ENCODE measurements at regions not wholly inside any gene's neighbourhood (a gene's known extent, or its start where the extent isn't known, plus 50 kb on each side); places are given as distances from the start of the nearest gene placed in this dataset.

GRCh38 chr2:181310967-181311366 lies 146.2 kb upstream of the ITGA4 start:
- intact Hi-C loops (cut with DNase I; ENCODE audit: low total_unique reads) = no loop called here
- no peak for DNase-seq
- Histone ChIP-seq H3K9me3 (no peaks in the 10 kb centered on the region), H3K4me3 (no peak overlapping the region), H3K27me3 (no peaks in the 10 kb centered on the region), H3K36me3 (no peaks in the 10 kb centered on the region), H3K27ac (no peak overlapping the region), H3K4me1 (no peaks in the 10 kb centered on the region)
- no peak for TF ChIP-seq CTCF (IDR thresholded peaks at IDR 0.05)

- no peak overlapping the region for H3K4me3 ChIP-seq
- no peaks in the 10 kb centered on the region for H3K4me1 ChIP-seq
- no peaks in the 10 kb centered on the region for H3K36me3 ChIP-seq
- H3K27me3 ChIP-seq = no peaks in the 10 kb centered on the region
- no peak overlapping the region for H3K27ac ChIP-seq
- TF ChIP-seq CTCF (IDR thresholded peaks at IDR 0.05) = no peak
- intact Hi-C loops (cut with DNase I; ENCODE audit: low total_unique reads) = no loop called here
- no peak for DNase-seq
- H3K9me3 ChIP-seq = no peaks in the 10 kb centered on the region
These were observed 145.3 kb upstream of the ITGA4 start for GRCh38 chr2:181311837-181312236.

GRCh38 chr2:181312515-181312927 lies 144.7 kb upstream of the ITGA4 start:
- TF ChIP-seq CTCF (IDR thresholded peaks at IDR 0.05) = no peak
- Histone ChIP-seq H3K36me3 (no peaks in the 10 kb centered on the region), H3K4me1 (no peaks in the 10 kb centered on the region), H3K27me3 (no peaks in the 10 kb centered on the region), H3K27ac (no peak overlapping the region), H3K9me3 (no peaks in the 10 kb centered on the region), H3K4me3 (no peak overlapping the region)
- DNase-seq = no peak
- intact Hi-C loops (cut with DNase I; ENCODE audit: low total_unique reads) = no loop called here

GRCh38 chr2:181313845-181314244 lies 143.3 kb upstream of the ITGA4 start:
- Histone ChIP-seq H3K27me3 (no peaks in the 10 kb centered on the region), H3K4me1 (no peaks in the 10 kb centered on the region), H3K27ac (no peak overlapping the region), H3K36me3 (no peaks in the 10 kb centered on the region), H3K4me3 (no peak overlapping the region), H3K9me3 (no peaks in the 10 kb centered on the region)
- intact Hi-C loops (cut with DNase I; ENCODE audit: low total_unique reads) = no loop called here
- DNase-seq = no peak
- TF ChIP-seq CTCF (IDR thresholded peaks at IDR 0.05) = no peak

GRCh38 chr2:181314551-181314950 lies 142.6 kb upstream of the ITGA4 start:
- no peaks in the 10 kb centered on the region for H3K36me3 ChIP-seq
- no peak for DNase-seq
- H3K4me3 ChIP-seq = no peak overlapping the region
- H3K27me3 ChIP-seq = no peaks in the 10 kb centered on the region
- intact Hi-C loops (cut with DNase I; ENCODE audit: low total_unique reads) = no loop called here
- no peak overlapping the region for H3K27ac ChIP-seq
- no peak for TF ChIP-seq CTCF (IDR thresholded peaks at IDR 0.05)
- H3K9me3 ChIP-seq = no peaks in the 10 kb centered on the region
- H3K4me1 ChIP-seq = no peaks in the 10 kb centered on the region

GRCh38 chr2:181317511-181317910 lies 139.7 kb upstream of the ITGA4 start:
- TF ChIP-seq CTCF (IDR thresholded peaks at IDR 0.05) = no peak
- H3K27me3 ChIP-seq = no peaks in the 10 kb centered on the region
- no peak overlapping the region for H3K4me3 ChIP-seq
- H3K27ac ChIP-seq = no peak overlapping the region
- no peaks in the 10 kb centered on the region for H3K9me3 ChIP-seq
- DNase-seq = no peak
- H3K4me1 ChIP-seq = no peaks in the 10 kb centered on the region
- no peaks in the 10 kb centered on the region for H3K36me3 ChIP-seq
- intact Hi-C loops (cut with DNase I; ENCODE audit: low total_unique reads) = no loop called here

Measured in tibial artery (tissue), 4 donors.